Endothelial cell of umbilical vein (primary cell): ENCODE measurements at regions not wholly inside any gene's neighbourhood (a gene's known extent, or its start where the extent isn't known, plus 50 kb on each side); places are given as distances from the start of the nearest gene placed in this dataset.

Experiments
- BruUV-seq: library from RNA; stranded (reverse); fragments of 400-500 nt; replicated peaks from 2 replicates; lab custom pipeline; 2021; lab: Mats Ljungman, UMichigan
- CTCF ChIA-PET: fragments of 300-600, 350-600 bp; sonication (Branson Sonifier 250); formaldehyde crosslinking; loops from one replicate; lab custom pipeline; 2021; ENCODE audit warnings: antibody characterized with exemption, inconsistent platforms; lab: Charles Lee
- POLR2A ChIA-PET: fragments of 300-600, 350-600 bp; sonication (Branson Sonifier 250); formaldehyde crosslinking; loops from one replicate; lab custom pipeline; 2021; ENCODE audit warnings: antibody characterized with exemption, inconsistent platforms; lab: Charles Lee
- DNase-seq: peaks from one replicate; pipeline ENCODE4 v3.0.0-alpha.2; 2011; ENCODE audit warnings: low read depth, low spot score
- FAIRE-seq: peaks from 2 replicates; lab custom pipeline; 2011; peaks lifted over from hg19 to GRCh38; lab: Jason Lieb, UNC
- H2AFZ ChIP-seq: 2 replicates; pipeline ENCODE4 v1.6.0; 2012; ENCODE audit warnings: low read depth, low read length, control low read depth, inconsistent platforms
- H3K27ac ChIP-seq: 2 replicates; pipeline ENCODE4 v1.5.1; 2011; ENCODE audit warnings: low read depth, mild to moderate bottlenecking, control low read depth, low read length, moderate library complexity; ENCODE audit not compliant: insufficient read depth
- H3K27me3 ChIP-seq, 2 experiments: 2 replicates each; pipeline versions ENCODE4 v1.6.0 to v1.6.1; 2011; ENCODE audit warnings: low read length in 2 of 2, mixed read lengths in 1 of 2; ENCODE audit not compliant: control insufficient read depth in 2 of 2, insufficient read depth in 2 of 2
- H3K36me3 ChIP-seq, 2 experiments: 2 replicates in 1 of 2; 3 replicates in 1 of 2; pipeline ENCODE4 v1.5.1; 2011; ENCODE audit warnings: low read length in 2 of 2, mild to moderate bottlenecking in 1 of 2, moderate library complexity in 1 of 2; ENCODE audit not compliant: control insufficient read depth in 2 of 2, insufficient read depth in 2 of 2; ENCODE audit errors: extremely low read depth in 1 of 2
- H3K4me1 ChIP-seq: 3 replicates; pipeline ENCODE4 v1.5.1; 2011; ENCODE audit warnings: mild to moderate bottlenecking, low read length; ENCODE audit not compliant: control insufficient read depth, insufficient read depth; ENCODE audit errors: extremely low read depth
- H3K4me2 ChIP-seq: 2 replicates; pipeline ENCODE4 v1.6.1; 2011; ENCODE audit warnings: low read length, control low read depth, mixed read lengths; ENCODE audit not compliant: insufficient read depth
- H3K4me3 ChIP-seq, 3 experiments: fragments of 200-600 bp in 1 of 3; sonication (generic), shearing (Covaris generic) in 1 of 3; replicated peaks in 1 of 3; 2 replicates each; pipeline ENCODE4 v1.5.1; 2011 to 2016; ENCODE audit warnings: control low read depth in 3 of 3, low read length in 3 of 3, mild to moderate bottlenecking in 2 of 3, inconsistent platforms in 1 of 3, low read depth in 1 of 3, moderate library complexity in 1 of 3; ENCODE audit not compliant: insufficient read depth in 1 of 3
- H3K79me2 ChIP-seq: 2 replicates; pipeline ENCODE4 v1.6.0; 2012; ENCODE audit warnings: low read length, inconsistent platforms; ENCODE audit not compliant: control insufficient read depth, insufficient read depth
- H3K9ac ChIP-seq: replicated peaks from 2 replicates; pipeline ENCODE3; 2011; ENCODE audit warnings: low read length, control low read depth; ENCODE audit not compliant: insufficient read depth; ENCODE audit errors: extremely low read depth
- H3K9me1 ChIP-seq: replicated peaks from 3 replicates; pipeline ENCODE4 v1.6.0; 2011; ENCODE audit warnings: mild to moderate bottlenecking, low read length; ENCODE audit not compliant: control insufficient read depth, insufficient read depth; ENCODE audit errors: extremely low read depth
- H3K9me3 ChIP-seq: replicated peaks from 2 replicates; pipeline ENCODE4 v1.5.1; 2012; ENCODE audit warnings: low read length, inconsistent platforms; ENCODE audit not compliant: control insufficient read depth, insufficient read depth
- H4K20me1 ChIP-seq: replicated peaks from 2 replicates; pipeline ENCODE3; 2011; ENCODE audit warnings: mild to moderate bottlenecking, low read length; ENCODE audit not compliant: control insufficient read depth, insufficient read depth; ENCODE audit errors: extremely low read depth
- CTCF ChIP-seq, 2 donors: IDR thresholded peaks; 1 replicate in 1 of 2; 2 replicates in 1 of 2; pipeline ENCODE4 v1.5.1; 2011; ENCODE audit warnings: low read length in 2 of 2, mild to moderate bottlenecking in 2 of 2, moderate library complexity in 2 of 2, control low read depth in 1 of 2, inconsistent platforms in 1 of 2, low read depth in 1 of 2; ENCODE audit not compliant: insufficient read depth in 1 of 2; ENCODE audit errors: extremely low read depth in 1 of 2
- EZH2 ChIP-seq: IDR thresholded peaks from 2 replicates; pipeline ENCODE4 v1.6.1; 2012; ENCODE audit warnings: borderline replicate concordance, low read depth, mild to moderate bottlenecking, moderate library complexity, low read length, inconsistent platforms; ENCODE audit not compliant: severe bottlenecking
- GATA2 ChIP-seq: IDR thresholded peaks from 2 replicates; pipeline ENCODE4 v1.7.0; 2011; ENCODE audit warnings: low read depth, mild to moderate bottlenecking, moderate library complexity, mixed read lengths, low read length; ENCODE audit not compliant: insufficient read length, insufficient read depth
- JUN ChIP-seq: IDR thresholded peaks from 2 replicates; pipeline ENCODE4 v1.6.1; 2011; ENCODE audit warnings: borderline replicate concordance, low read depth; ENCODE audit not compliant: insufficient read length, insufficient read depth
- MYC ChIP-seq: IDR thresholded peaks from one replicate; pipeline ENCODE4 v1.6.1; 2011; ENCODE audit warnings: mild to moderate bottlenecking, low read depth, low read length
- POLR2A ChIP-seq: IDR thresholded peaks from 2 replicates; pipeline ENCODE4 v1.6.1; 2012; ENCODE audit warnings: low read depth, mild to moderate bottlenecking, control low read depth, low read length
- dilution Hi-C: fragments of 300-500 bp; cut with MboI; formaldehyde crosslinking; loops from one replicate; pipeline ENCODE4 v1.15.0; 2019; ENCODE audit warnings: low sequenced_read_pairs; ENCODE audit not compliant: extremely low pct_ligation_motif_present
- intact Hi-C: fragments of 100-400 bp; cut with micrococcal nuclease; formaldehyde crosslinking; loops from one replicate; pipeline ENCODE4 v1.10.0; 2022
- TF ChIP-seq, protein P1 (sequence below): IDR thresholded peaks from 2 replicates; pipeline ENCODE4 v1.6.1; 2011; ENCODE audit not compliant: insufficient read depth, insufficient read length

DNA sequence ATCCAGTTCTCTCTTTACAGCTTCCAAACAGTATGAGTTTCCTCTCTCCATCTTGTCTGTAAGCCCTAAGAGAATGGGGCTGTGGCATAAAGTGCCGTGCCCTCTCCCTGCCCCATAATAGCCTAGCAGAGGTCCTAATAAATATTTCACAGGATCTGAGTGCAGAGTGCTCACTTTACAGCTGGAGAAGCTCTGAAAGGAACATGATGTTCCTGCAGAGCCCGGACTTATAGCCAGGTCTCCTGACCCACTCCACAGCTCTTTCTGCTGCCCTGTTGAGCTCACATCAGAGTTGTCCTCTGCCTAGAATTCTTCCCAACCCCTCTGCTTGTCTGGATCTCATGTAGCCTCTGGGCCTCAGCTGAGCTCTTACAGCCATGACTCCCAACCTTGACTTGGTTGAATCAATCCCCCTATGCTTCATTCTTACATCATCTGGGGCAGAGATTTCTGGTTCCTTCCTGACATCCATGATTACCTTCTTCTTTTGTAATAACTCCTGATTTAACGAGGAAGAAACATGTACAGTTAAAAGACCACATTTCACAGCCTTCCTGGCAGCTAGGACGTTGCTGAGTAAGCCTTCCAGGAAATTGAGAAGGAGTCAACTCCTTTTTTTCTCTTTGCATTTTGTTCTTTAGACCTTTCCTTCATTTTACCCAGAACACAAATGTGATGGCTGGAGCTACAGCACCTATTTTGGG, 135.3 kb downstream of the RPLP1 start:
- Histone ChIP-seq H3K9me1 (no peaks in the 10 kb centered on the region), H3K4me1 (no peaks in the 10 kb centered on the region), H2AFZ (no peak overlapping the region), H3K4me2 (no peak overlapping the region), H3K27me3 (peaks cover 0 to 2% of the 10 kb centered on the region in 2 experiments), H3K27ac (no peak overlapping the region), H3K9me3 (no peaks in the 10 kb centered on the region), H3K36me3 (no peaks in the 10 kb centered on the region), H3K4me3 (no peak overlapping the region), H4K20me1 (no peaks in the 10 kb centered on the region), H3K9ac (no peak overlapping the region), H3K79me2 (no peaks in the 10 kb centered on the region)
- intact Hi-C loops (no loop called here), dilution Hi-C loops (no loop called here)
- ChIA-PET POLR2A (no interaction called here), CTCF (no interaction called here)
- DNase-seq = no peak
- TF ChIP-seq, protein P1, sequence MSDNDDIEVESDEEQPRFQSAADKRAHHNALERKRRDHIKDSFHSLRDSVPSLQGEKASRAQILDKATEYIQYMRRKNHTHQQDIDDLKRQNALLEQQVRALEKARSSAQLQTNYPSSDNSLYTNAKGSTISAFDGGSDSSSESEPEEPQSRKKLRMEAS = no peak
- no peak for TF ChIP-seq EZH2
- no peak for TF ChIP-seq JUN
- TF ChIP-seq MYC = no peak
- no peak for TF ChIP-seq POLR2A
- no peak for TF ChIP-seq CTCF (IDR thresholded peaks at IDR 0.05; ENCODE audit: extremely low read depth in 1 of 2, insufficient read depth in 1 of 2, low read depth in 1 of 2, low read length in 2 of 2)
- no peak for TF ChIP-seq GATA2
- FAIRE-seq = no peak
- BruUV-seq = no TSS peak
